Cardiac fibroblast (primary cell): ENCODE measurements at regions not wholly inside any gene's neighbourhood (a gene's known extent, or its start where the extent isn't known, plus 50 kb on each side); places are given as distances from the start of the nearest gene placed in this dataset.

ENCODE experiments used
- DNase-seq, 2 donors: peaks; one replicate each; pipeline versions ENCODE4 v3.0.0 to v3.0.0-alpha.2; 2010; ENCODE audit warnings: low read depth in 2 of 2
- H3K4me3 ChIP-seq, 2 donors: replicated peaks in 1 of 2; 1 replicate in 1 of 2; 2 replicates in 1 of 2; pipeline ENCODE4 v1.5.1; 2011; ENCODE audit warnings: low read depth in 2 of 2, low read length in 2 of 2, mild to moderate bottlenecking in 2 of 2, moderate library complexity in 1 of 2
- CTCF ChIP-seq: IDR thresholded peaks from one replicate; pipeline ENCODE4 v1.5.1; 2011; ENCODE audit warnings: low read depth, mild to moderate bottlenecking, low read length, inconsistent platforms

GRCh38 chr9:126043681-126044080, 282.9 kb upstream of the MVB12B start:
- TF ChIP-seq CTCF: no peak
- DNase-seq: peak; percentile 9 to 74
- no peak overlapping the region for H3K4me3 ChIP-seq

GRCh38 chr9:126049088-126049487, 277.5 kb upstream of the MVB12B start:
- no peak overlapping the region for H3K4me3 ChIP-seq
- no peak for TF ChIP-seq CTCF
- no peak for DNase-seq

GRCh38 chr9:126049896-126050604, 276.6 kb upstream of the MVB12B start:
- no peak overlapping the region for H3K4me3 ChIP-seq
- no peak for DNase-seq
- TF ChIP-seq CTCF: no peak

GRCh38 chr9:126050605-126050990, 276.0 kb upstream of the MVB12B start:
- no peak overlapping the region for H3K4me3 ChIP-seq
- TF ChIP-seq CTCF: no peak
- DNase-seq: no peak

- no peak for TF ChIP-seq CTCF
- no peak overlapping the region for H3K4me3 ChIP-seq
- no peak for DNase-seq
Observed at GRCh38 chr9:126051446-126052130, 275.0 kb upstream of the MVB12B start.

GRCh38 chr9:126052791-126053190, 273.8 kb upstream of the MVB12B start:
- DNase-seq: no peak
- no peak overlapping the region for H3K4me3 ChIP-seq
- TF ChIP-seq CTCF: no peak

- no peak for TF ChIP-seq CTCF
- H3K4me3 ChIP-seq: no peak overlapping the region
- no peak for DNase-seq
Observed at GRCh38 chr9:126053913-126054312, 272.7 kb upstream of the MVB12B start.
